A673 (cell line): ENCODE measurements at regions not wholly inside any gene's neighbourhood (a gene's known extent, or its start where the extent isn't known, plus 50 kb on each side); places are given as distances from the start of the nearest gene placed in this dataset.

ENCODE experiments used
- BruUV-seq: library from RNA; stranded (reverse); fragments of 400-500 nt; replicated peaks from 2 replicates; lab custom pipeline; 2021; lab: Mats Ljungman, UMichigan
- CTCF ChIA-PET: fragments of 300-600 bp; sonication (Branson Sonifier 250); formaldehyde crosslinking; loops from one replicate; lab custom pipeline; 2022; ENCODE audit warnings: antibody characterized with exemption; lab: Charles Lee
- POLR2A ChIA-PET: fragments of 300-600 bp; sonication (Branson Sonifier 250); formaldehyde crosslinking; loops from one replicate; lab custom pipeline; 2022; ENCODE audit warnings: antibody characterized with exemption; ENCODE audit not compliant: low non-redundant PET; lab: Charles Lee
- DNase-seq: peaks from one replicate; pipeline ENCODE4 v3.0.0-alpha.2; 2015; ENCODE audit warnings: low spot score
- H3K27ac ChIP-seq: fragments of 200-600 bp; sonication (generic); 2 replicates; pipeline ENCODE4 v1.5.1; 2016; ENCODE audit warnings: mixed run types, low read depth, mild to moderate bottlenecking, mixed read lengths, antibody characterized with exemption, low read length; ENCODE audit not compliant: poor library complexity, severe bottlenecking
- H3K27me3 ChIP-seq: fragments of 200-600 bp; sonication (generic); replicated peaks from 2 replicates; pipeline ENCODE4 v1.6.1; 2017; ENCODE audit warnings: mixed run types, low read depth, mild to moderate bottlenecking, mixed read lengths, antibody characterized with exemption, low read length; ENCODE audit not compliant: insufficient read depth, poor library complexity
- H3K36me3 ChIP-seq: fragments of 200-600 bp; sonication (generic); 2 replicates; pipeline ENCODE4 v1.6.1; 2016; ENCODE audit warnings: mixed run types, mild to moderate bottlenecking, mixed read lengths, antibody characterized with exemption, low read length; ENCODE audit not compliant: insufficient read depth, poor library complexity, severe bottlenecking
- H3K4me1 ChIP-seq: fragments of 200-600 bp; sonication (generic); 2 replicates; pipeline ENCODE4 v1.6.1; 2017; ENCODE audit warnings: mixed run types, mild to moderate bottlenecking, mixed read lengths, antibody characterized with exemption, low read length; ENCODE audit not compliant: insufficient read depth, poor library complexity, severe bottlenecking
- H3K4me3 ChIP-seq: fragments of 200-600 bp; sonication (generic); 2 replicates; pipeline ENCODE4 v1.5.1; 2016; ENCODE audit warnings: low read depth, mixed run types, mild to moderate bottlenecking, mixed read lengths, low read length; ENCODE audit not compliant: poor library complexity, severe bottlenecking
- H3K9me3 ChIP-seq: fragments of 200-600 bp; sonication (generic); 2 replicates; pipeline ENCODE4 v1.6.1; 2016; ENCODE audit warnings: mixed run types, low read depth, mild to moderate bottlenecking, mixed read lengths, antibody characterized with exemption, low read length; ENCODE audit not compliant: poor library complexity, severe bottlenecking
- CTCF ChIP-seq: fragments of 300-800, 200-600 bp; sonication (generic); conservative IDR thresholded peaks from 2 replicates; pipeline ENCODE4 v1.5.1; 2017; ENCODE audit warnings: low read depth, mild to moderate bottlenecking, antibody characterized with exemption, low read length, moderate library complexity, mixed read lengths
- EZH2 ChIP-seq: fragments of 200-600 bp; sonication (generic); IDR thresholded peaks from 2 replicates; pipeline ENCODE4 v1.6.1; 2017; ENCODE audit warnings: borderline replicate concordance, low read depth, mild to moderate bottlenecking, mixed read lengths, antibody characterized with exemption, low read length; ENCODE audit not compliant: poor library complexity, severe bottlenecking
- intact Hi-C: fragments of 100-400 bp; cut with micrococcal nuclease; formaldehyde crosslinking; loops from one replicate; pipeline ENCODE4 v1.10.0; 2022; ENCODE audit not compliant: unreplicated experiment

DNA sequence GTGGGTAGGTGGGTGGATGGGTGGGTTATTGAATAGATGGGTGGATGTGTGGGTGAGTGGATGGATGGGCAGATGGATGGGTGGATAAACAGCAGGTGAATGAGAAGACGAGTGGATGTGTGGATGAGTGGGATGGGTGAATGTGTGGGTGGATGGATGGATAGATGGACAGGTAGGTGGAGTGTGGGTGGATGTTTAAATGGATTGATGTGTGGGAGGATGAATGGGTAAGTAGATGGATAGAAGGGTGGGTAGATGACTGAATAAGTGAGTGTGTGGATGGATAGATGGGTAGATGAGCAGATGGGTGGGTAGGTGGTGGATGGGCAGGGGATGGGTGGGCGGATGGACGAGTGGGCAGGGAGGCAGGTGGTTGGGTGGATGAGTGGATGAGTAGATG, 397.6 kb upstream of the IRX4 start:
- Histone ChIP-seq H3K27me3 (no peaks in the 10 kb centered on the region), H3K36me3 (no peaks in the 10 kb centered on the region), H3K4me3 (no peak overlapping the region), H3K9me3 (peaks cover 4% of the 10 kb centered on the region), H3K27ac (no peak overlapping the region), H3K4me1 (no peaks in the 10 kb centered on the region)
- CTCF ChIA-PET: no interaction called here
- no peak for DNase-seq
- POLR2A ChIA-PET: no interaction called here
- intact Hi-C loops: no loop called here
- no peak for TF ChIP-seq EZH2
- TF ChIP-seq CTCF: no peak
- BruUV-seq: no TSS peak

DNA sequence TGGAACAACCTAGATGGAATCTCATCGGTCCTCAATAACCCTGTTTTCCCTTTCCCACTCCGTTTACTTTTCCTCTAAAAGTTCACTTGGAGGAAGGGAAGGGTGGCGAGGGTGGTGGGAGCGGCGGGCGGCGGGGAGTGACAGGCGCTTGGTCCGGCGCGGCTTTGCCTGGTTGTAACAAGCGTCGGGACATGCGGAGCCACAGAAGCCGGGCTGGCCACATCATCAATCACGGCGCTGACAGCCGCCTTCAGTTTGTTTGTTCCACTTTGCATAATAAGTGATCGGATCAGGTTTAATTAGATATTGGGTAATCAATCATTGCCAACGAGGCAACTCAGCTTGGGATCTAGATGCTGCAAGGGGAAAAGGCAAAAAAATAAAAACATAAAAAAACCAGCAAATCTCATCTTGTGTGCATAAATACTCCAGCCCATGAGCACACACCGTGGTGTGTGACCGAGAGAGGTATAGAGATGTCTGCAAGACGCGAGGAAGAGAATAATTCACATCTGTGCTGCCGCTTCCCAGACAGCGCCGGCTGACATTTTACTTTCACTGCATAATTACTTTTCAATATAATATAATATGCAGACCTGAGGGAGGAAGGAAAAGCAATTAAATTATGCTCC, 396.2 kb upstream of the IRX4 start:
- no peaks in the 10 kb centered on the region for H3K36me3 ChIP-seq
- no TSS peak for BruUV-seq
- CTCF ChIA-PET: no interaction called here
- H3K4me3 ChIP-seq: no peak overlapping the region
- H3K4me1 ChIP-seq: no peaks in the 10 kb centered on the region
- TF ChIP-seq EZH2 (no peak), CTCF (no peak)
- H3K9me3 ChIP-seq: peaks cover 4% of the 10 kb centered on the region
- POLR2A ChIA-PET: no interaction called here
- no peak for DNase-seq
- no peaks in the 10 kb centered on the region for H3K27me3 ChIP-seq
- intact Hi-C loops: no loop called here
- no peak overlapping the region for H3K27ac ChIP-seq

GRCh38 chr5:2277886-2278285, 395.2 kb upstream of the IRX4 start:
- TF ChIP-seq CTCF (no peak), EZH2 (no peak)
- BruUV-seq: no TSS peak
- ChIA-PET CTCF (no interaction called here), POLR2A (no interaction called here)
- no peaks in the 10 kb centered on the region for H3K4me1 ChIP-seq
- H3K27ac ChIP-seq: no peak overlapping the region
- no peak for DNase-seq
- peaks cover 4% of the 10 kb centered on the region for H3K9me3 ChIP-seq
- no peaks in the 10 kb centered on the region for H3K27me3 ChIP-seq
- no peaks in the 10 kb centered on the region for H3K36me3 ChIP-seq
- intact Hi-C loops: no loop called here
- H3K4me3 ChIP-seq: no peak overlapping the region
